HEK293 (cell line): ENCODE measurements at regions not wholly inside any gene's neighbourhood (a gene's known extent, or its start where the extent isn't known, plus 50 kb on each side); places are given as distances from the start of the nearest gene placed in this dataset.

Source experiments
- CTCF ChIA-PET: fragments of 350-600 bp; formaldehyde crosslinking; extraction: SDS; loops from one replicate; lab custom pipeline; 2021; ENCODE audit warnings: antibody characterized with exemption; lab: Yijun Ruan, JAX
- POLR2A ChIA-PET: fragments of 300-600 bp; formaldehyde crosslinking; extraction: SDS; loops from one replicate; lab custom pipeline; 2020; ENCODE audit warnings: antibody characterized with exemption, inconsistent platforms; lab: Yijun Ruan, JAX
- H3K27ac ChIP-seq: fragments of 200-500 bp; sonication (Bioruptor generic); 2 replicates; pipeline ENCODE4 v1.5.1; 2014; ENCODE audit warnings: low read depth, low read length, control low read depth, inconsistent platforms; ENCODE audit errors: extremely low read depth
- H3K36me3 ChIP-seq, 2 experiments: fragments of 200-500 bp in 1 of 2; sonication (Bioruptor generic) in 1 of 2; 1 replicate in 1 of 2; 2 replicates in 1 of 2; pipeline ENCODE4 v1.5.1; 2014 to 2017; ENCODE audit warnings: inconsistent platforms in 2 of 2, low read length in 2 of 2; ENCODE audit not compliant: control insufficient read depth in 2 of 2, insufficient read depth in 1 of 2
- H3K4me1 ChIP-seq: fragments of 200-500 bp; sonication (Bioruptor generic); 2 replicates; pipeline ENCODE4 v1.5.1; 2014; ENCODE audit warnings: mild to moderate bottlenecking, low read length, inconsistent platforms; ENCODE audit not compliant: control insufficient read depth, insufficient read depth
- H3K4me3 ChIP-seq: 2 replicates; pipeline ENCODE4 v1.5.1; 2011; ENCODE audit warnings: low read depth, mild to moderate bottlenecking, control low read depth, low read length, moderate library complexity
- H3K9me3 ChIP-seq: fragments of 200-500 bp; sonication (Bioruptor generic); 2 replicates; pipeline ENCODE4 v1.5.1; 2014; ENCODE audit warnings: low read depth, low read length, inconsistent platforms; ENCODE audit not compliant: control insufficient read depth, insufficient read depth
- GLIS1 ChIP-seq: fragments of 450-650 bp; formaldehyde crosslinking; IDR thresholded peaks from 2 replicates; pipeline ENCODE4 v1.5.1; 2016; ENCODE audit warnings: missing biosample characterization, missing genetic modification characterization
- HOXA7 ChIP-seq: sonication (generic); formaldehyde crosslinking; IDR thresholded peaks from 2 replicates; pipeline ENCODE4 v1.8.1; 2022; ENCODE audit warnings: missing genetic modification reagents, borderline replicate concordance
- HOXD13 ChIP-seq: sonication (generic); formaldehyde crosslinking; IDR thresholded peaks from 2 replicates; pipeline ENCODE4 v1.8.0; 2022; ENCODE audit warnings: missing genetic modification reagents, borderline replicate concordance
- KLF16 ChIP-seq: fragments of 450-650 bp; formaldehyde crosslinking; IDR thresholded peaks from 2 replicates; pipeline ENCODE4 v1.5.1; 2017; ENCODE audit warnings: missing biosample characterization, missing genetic modification characterization
- KLF7 ChIP-seq: fragments of 450-650 bp; formaldehyde crosslinking; IDR thresholded peaks from 2 replicates; pipeline ENCODE4 v1.5.1; 2016; ENCODE audit warnings: missing biosample characterization, missing genetic modification characterization, borderline replicate concordance
- SALL2 ChIP-seq: fragments of 450-650 bp; formaldehyde crosslinking; IDR thresholded peaks from 2 replicates; pipeline ENCODE4 v1.5.0; 2017; ENCODE audit warnings: missing biosample characterization, mild to moderate bottlenecking, missing genetic modification characterization, borderline replicate concordance
- SETDB1 ChIP-seq: IDR thresholded peaks from one replicate; pipeline ENCODE4 v1.6.1; 2017; ENCODE audit warnings: mild to moderate bottlenecking, low read length, moderate library complexity, mixed read lengths; ENCODE audit not compliant: insufficient read length
- SP7 ChIP-seq: fragments of 450-650 bp; formaldehyde crosslinking; IDR thresholded peaks from 2 replicates; pipeline ENCODE4 v1.5.1; 2016; ENCODE audit warnings: missing biosample characterization, missing genetic modification characterization
- ZFP37 ChIP-seq: fragments of 450-650 bp; formaldehyde crosslinking; IDR thresholded peaks from 2 replicates; pipeline ENCODE4 v1.5.1; 2016; ENCODE audit warnings: missing biosample characterization, missing genetic modification characterization
- ZNF16 ChIP-seq: fragments of 450-650 bp; formaldehyde crosslinking; IDR thresholded peaks from 2 replicates; pipeline ENCODE4 v1.5.1; 2016; ENCODE audit warnings: low read depth, missing biosample characterization, missing genetic modification characterization
- ZNF174 ChIP-seq: fragments of 450-650 bp; formaldehyde crosslinking; IDR thresholded peaks from 2 replicates; pipeline ENCODE4 v1.5.0; 2017; ENCODE audit warnings: missing biosample characterization, mild to moderate bottlenecking, missing genetic modification characterization
- ZNF202 ChIP-seq: fragments of 450-650 bp; formaldehyde crosslinking; IDR thresholded peaks from 2 replicates; pipeline ENCODE4 v1.5.1; 2016; ENCODE audit warnings: missing biosample characterization, missing genetic modification characterization, borderline replicate concordance
- ZNF416 ChIP-seq: fragments of 450-650 bp; formaldehyde crosslinking; IDR thresholded peaks from 2 replicates; pipeline ENCODE4 v1.5.1; 2016; ENCODE audit warnings: missing biosample characterization, missing genetic modification characterization
- ZNF48 ChIP-seq: fragments of 450-650 bp; formaldehyde crosslinking; IDR thresholded peaks from 2 replicates; pipeline ENCODE4 v1.5.1; 2016; ENCODE audit warnings: missing biosample characterization, missing genetic modification characterization
- ZNF530 ChIP-seq: fragments of 450-650 bp; formaldehyde crosslinking; IDR thresholded peaks from 2 replicates; pipeline ENCODE4 v1.5.1; 2016; ENCODE audit warnings: low read depth, missing biosample characterization, missing genetic modification characterization
- ZNF670 ChIP-seq: fragments of 450-650 bp; formaldehyde crosslinking; IDR thresholded peaks from 2 replicates; pipeline ENCODE4 v1.5.1; 2016; ENCODE audit warnings: missing biosample characterization, missing genetic modification characterization, low read depth
- ZNF76 ChIP-seq: fragments of 450-650 bp; formaldehyde crosslinking; IDR thresholded peaks from 2 replicates; pipeline ENCODE4; 2016; ENCODE audit warnings: low read depth, missing biosample characterization, missing genetic modification characterization, borderline replicate concordance
- TF ChIP-seq, protein P1 (sequence below): fragments of 450-650 bp; formaldehyde crosslinking; IDR thresholded peaks from 2 replicates; pipeline ENCODE4 v1.5.1; 2016; ENCODE audit warnings: missing biosample characterization, missing genetic modification characterization
- TF ChIP-seq, protein P2 (sequence below): fragments of 450-650 bp; formaldehyde crosslinking; IDR thresholded peaks from 2 replicates; pipeline ENCODE4 v1.5.1; 2016; ENCODE audit warnings: missing biosample characterization, missing genetic modification characterization, borderline replicate concordance
- TF ChIP-seq, protein P3 (sequence below): fragments of 450-650 bp; formaldehyde crosslinking; IDR thresholded peaks from 2 replicates; pipeline ENCODE4 v1.5.1; 2016; ENCODE audit warnings: missing biosample characterization, missing genetic modification characterization
- TF ChIP-seq, protein P4 (sequence below): fragments of 450-650 bp; formaldehyde crosslinking; IDR thresholded peaks from 2 replicates; pipeline ENCODE4 v1.5.1; 2017; ENCODE audit warnings: missing biosample characterization, missing genetic modification characterization

DNA sequence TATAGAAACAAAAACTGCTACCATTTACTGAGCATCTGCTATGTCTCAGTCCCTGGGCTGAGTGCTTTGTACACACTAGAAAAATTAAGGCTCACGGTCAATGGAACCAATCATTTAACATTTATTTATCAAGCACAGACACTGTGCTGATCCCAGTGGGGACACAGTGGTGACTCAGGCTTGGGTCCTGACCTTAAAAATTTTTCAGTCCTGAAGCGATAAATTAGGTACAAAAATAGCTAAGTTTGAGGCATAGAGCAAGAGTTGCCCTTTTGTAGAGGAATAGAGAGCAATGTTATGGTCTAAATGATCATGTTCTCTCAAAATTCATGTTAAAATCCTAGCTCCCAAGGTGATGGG lies 85.1 kb downstream of the CRYGS start (continued):
- TF ChIP-seq, protein P1, sequence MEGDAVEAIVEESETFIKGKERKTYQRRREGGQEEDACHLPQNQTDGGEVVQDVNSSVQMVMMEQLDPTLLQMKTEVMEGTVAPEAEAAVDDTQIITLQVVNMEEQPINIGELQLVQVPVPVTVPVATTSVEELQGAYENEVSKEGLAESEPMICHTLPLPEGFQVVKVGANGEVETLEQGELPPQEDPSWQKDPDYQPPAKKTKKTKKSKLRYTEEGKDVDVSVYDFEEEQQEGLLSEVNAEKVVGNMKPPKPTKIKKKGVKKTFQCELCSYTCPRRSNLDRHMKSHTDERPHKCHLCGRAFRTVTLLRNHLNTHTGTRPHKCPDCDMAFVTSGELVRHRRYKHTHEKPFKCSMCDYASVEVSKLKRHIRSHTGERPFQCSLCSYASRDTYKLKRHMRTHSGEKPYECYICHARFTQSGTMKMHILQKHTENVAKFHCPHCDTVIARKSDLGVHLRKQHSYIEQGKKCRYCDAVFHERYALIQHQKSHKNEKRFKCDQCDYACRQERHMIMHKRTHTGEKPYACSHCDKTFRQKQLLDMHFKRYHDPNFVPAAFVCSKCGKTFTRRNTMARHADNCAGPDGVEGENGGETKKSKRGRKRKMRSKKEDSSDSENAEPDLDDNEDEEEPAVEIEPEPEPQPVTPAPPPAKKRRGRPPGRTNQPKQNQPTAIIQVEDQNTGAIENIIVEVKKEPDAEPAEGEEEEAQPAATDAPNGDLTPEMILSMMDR = no peak
- TF ChIP-seq HOXD13 (CRISPR knock-in tag) = no peak

- Histone ChIP-seq H3K4me3 (no peak overlapping the region), H3K9me3 (no peaks in the 10 kb centered on the region), H3K4me1 (no peaks in the 10 kb centered on the region), H3K27ac (no peak overlapping the region), H3K36me3 (no peaks in the 10 kb centered on the region)
- TF ChIP-seq ZNF670 (tag by site-specific recombination) = no peak
- no peak for TF ChIP-seq ZNF48
- TF ChIP-seq SALL2 (tag by site-specific recombination) = no peak
- TF ChIP-seq GLIS1 = no peak
- ChIA-PET CTCF (interaction anchor here (0.6 to 0.7 kb wide), 2 partner anchors 82 to 514 kb away, joined by 3 read pairs; no protein-coding TSS in a partner anchor), POLR2A (no interaction called here)
Measured at GRCh38 chr3:186458306-186459107, 85.7 kb downstream of the CRYGS start.

DNA sequence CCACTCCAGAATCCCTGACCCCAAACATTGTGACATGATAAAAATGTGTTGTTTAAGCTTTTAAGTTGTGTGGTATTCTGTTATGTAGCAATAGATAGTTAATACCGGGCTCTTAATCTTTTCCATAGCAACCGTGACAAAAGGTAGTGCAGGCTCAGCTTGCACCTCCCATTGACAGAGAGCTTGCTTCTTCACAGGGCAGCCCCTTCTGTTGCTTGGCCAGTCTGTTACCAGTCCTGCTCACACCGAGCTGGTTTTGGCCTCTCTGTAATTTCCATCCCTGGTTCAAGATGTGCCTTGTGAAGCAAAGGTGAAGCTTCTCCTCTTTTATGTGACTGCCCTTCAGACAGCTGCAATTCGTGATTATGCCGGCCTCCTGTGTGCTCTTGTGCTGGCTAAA lies 86.9 kb downstream of the CRYGS start:
- no peak overlapping the region for H3K27ac ChIP-seq
- ChIA-PET CTCF (interaction anchor here (0.7 kb wide), 1 partner anchor 13 kb away, joined by 5 read pairs; no protein-coding TSS in a partner anchor), POLR2A (no interaction called here)
- no peaks in the 10 kb centered on the region for H3K4me1 ChIP-seq
- TF ChIP-seq ZNF76 = no peak
- TF ChIP-seq ZNF202 (tag by site-specific recombination) = no peak
- TF ChIP-seq, protein P2, sequence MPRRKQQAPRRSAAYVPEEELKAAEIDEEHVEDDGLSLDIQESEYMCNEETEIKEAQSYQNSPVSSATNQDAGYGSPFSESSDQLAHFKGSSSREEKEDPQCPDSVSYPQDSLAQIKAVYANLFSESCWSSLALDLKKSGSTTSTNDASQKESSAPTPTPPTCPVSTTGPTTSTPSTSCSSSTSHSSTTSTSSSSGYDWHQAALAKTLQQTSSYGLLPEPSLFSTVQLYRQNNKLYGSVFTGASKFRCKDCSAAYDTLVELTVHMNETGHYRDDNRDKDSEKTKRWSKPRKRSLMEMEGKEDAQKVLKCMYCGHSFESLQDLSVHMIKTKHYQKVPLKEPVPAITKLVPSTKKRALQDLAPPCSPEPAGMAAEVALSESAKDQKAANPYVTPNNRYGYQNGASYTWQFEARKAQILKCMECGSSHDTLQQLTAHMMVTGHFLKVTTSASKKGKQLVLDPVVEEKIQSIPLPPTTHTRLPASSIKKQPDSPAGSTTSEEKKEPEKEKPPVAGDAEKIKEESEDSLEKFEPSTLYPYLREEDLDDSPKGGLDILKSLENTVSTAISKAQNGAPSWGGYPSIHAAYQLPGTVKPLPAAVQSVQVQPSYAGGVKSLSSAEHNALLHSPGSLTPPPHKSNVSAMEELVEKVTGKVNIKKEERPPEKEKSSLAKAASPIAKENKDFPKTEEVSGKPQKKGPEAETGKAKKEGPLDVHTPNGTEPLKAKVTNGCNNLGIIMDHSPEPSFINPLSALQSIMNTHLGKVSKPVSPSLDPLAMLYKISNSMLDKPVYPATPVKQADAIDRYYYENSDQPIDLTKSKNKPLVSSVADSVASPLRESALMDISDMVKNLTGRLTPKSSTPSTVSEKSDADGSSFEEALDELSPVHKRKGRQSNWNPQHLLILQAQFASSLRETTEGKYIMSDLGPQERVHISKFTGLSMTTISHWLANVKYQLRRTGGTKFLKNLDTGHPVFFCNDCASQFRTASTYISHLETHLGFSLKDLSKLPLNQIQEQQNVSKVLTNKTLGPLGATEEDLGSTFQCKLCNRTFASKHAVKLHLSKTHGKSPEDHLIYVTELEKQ = no peak
- TF ChIP-seq, protein P3, sequence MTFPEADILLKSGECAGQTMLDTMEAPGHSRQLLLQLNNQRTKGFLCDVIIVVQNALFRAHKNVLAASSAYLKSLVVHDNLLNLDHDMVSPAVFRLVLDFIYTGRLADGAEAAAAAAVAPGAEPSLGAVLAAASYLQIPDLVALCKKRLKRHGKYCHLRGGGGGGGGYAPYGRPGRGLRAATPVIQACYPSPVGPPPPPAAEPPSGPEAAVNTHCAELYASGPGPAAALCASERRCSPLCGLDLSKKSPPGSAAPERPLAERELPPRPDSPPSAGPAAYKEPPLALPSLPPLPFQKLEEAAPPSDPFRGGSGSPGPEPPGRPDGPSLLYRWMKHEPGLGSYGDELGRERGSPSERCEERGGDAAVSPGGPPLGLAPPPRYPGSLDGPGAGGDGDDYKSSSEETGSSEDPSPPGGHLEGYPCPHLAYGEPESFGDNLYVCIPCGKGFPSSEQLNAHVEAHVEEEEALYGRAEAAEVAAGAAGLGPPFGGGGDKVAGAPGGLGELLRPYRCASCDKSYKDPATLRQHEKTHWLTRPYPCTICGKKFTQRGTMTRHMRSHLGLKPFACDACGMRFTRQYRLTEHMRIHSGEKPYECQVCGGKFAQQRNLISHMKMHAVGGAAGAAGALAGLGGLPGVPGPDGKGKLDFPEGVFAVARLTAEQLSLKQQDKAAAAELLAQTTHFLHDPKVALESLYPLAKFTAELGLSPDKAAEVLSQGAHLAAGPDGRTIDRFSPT (tag by site-specific recombination) = no peak
- TF ChIP-seq KLF16 (tag by site-specific recombination) = no peak
- TF ChIP-seq KLF7 (tag by site-specific recombination) = no peak
- no peak for TF ChIP-seq ZNF174 (tag by site-specific recombination)
- TF ChIP-seq ZNF530 (tag by site-specific recombination) = no peak
- TF ChIP-seq ZFP37 = no peak
- TF ChIP-seq, protein P4, sequence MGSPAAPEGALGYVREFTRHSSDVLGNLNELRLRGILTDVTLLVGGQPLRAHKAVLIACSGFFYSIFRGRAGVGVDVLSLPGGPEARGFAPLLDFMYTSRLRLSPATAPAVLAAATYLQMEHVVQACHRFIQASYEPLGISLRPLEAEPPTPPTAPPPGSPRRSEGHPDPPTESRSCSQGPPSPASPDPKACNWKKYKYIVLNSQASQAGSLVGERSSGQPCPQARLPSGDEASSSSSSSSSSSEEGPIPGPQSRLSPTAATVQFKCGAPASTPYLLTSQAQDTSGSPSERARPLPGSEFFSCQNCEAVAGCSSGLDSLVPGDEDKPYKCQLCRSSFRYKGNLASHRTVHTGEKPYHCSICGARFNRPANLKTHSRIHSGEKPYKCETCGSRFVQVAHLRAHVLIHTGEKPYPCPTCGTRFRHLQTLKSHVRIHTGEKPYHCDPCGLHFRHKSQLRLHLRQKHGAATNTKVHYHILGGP (tag by site-specific recombination) = no peak
- no peak for TF ChIP-seq HOXA7
- no peak for TF ChIP-seq SETDB1
- TF ChIP-seq ZNF16 (tag by site-specific recombination) = no peak
- TF ChIP-seq SP7 (tag by site-specific recombination) = no peak
- TF ChIP-seq ZNF416 (tag by site-specific recombination) = no peak
- H3K36me3 ChIP-seq = no peaks in the 10 kb centered on the region
- H3K9me3 ChIP-seq = no peaks in the 10 kb centered on the region
- H3K4me3 ChIP-seq = no peak overlapping the region
